Esophagus muscularis mucosa (tissue), 4 donors: ENCODE measurements at regions not wholly inside any gene's neighbourhood (a gene's known extent, or its start where the extent isn't known, plus 50 kb on each side); places are given as distances from the start of the nearest gene placed in this dataset.

Experiments used
- EP300 ChIP-seq: sonication (generic); formaldehyde crosslinking; IDR thresholded peaks from one replicate; pipeline ENCODE4 v1.6.1; 2017; ENCODE audit warnings: antibody characterized with exemption
- POLR2A ChIP-seq: fragments of 450-650 bp; IDR thresholded peaks from one replicate; pipeline ENCODE4 v1.6.1; 2017; ENCODE audit warnings: antibody characterized with exemption, moderate library complexity, mild to moderate bottlenecking, low read depth
- POLR2AphosphoS5 ChIP-seq, 2 donors: sonication (generic); formaldehyde crosslinking; IDR thresholded peaks; one replicate each; pipeline ENCODE4 v1.6.1; 2017; ENCODE audit warnings: antibody characterized with exemption in 2 of 2
- TF ChIP-seq, protein P1 (sequence below), 3 experiments: fragments of 200-600 bp in 2 of 3; fragments of 450-650 bp in 1 of 3; sonication (generic) in 2 of 3; IDR thresholded peaks; one replicate each; pipeline ENCODE4 v1.5.1; 2017 to 2019; ENCODE audit warnings: antibody characterized with exemption in 3 of 3, mild to moderate bottlenecking in 2 of 3, moderate library complexity in 1 of 3

DNA sequence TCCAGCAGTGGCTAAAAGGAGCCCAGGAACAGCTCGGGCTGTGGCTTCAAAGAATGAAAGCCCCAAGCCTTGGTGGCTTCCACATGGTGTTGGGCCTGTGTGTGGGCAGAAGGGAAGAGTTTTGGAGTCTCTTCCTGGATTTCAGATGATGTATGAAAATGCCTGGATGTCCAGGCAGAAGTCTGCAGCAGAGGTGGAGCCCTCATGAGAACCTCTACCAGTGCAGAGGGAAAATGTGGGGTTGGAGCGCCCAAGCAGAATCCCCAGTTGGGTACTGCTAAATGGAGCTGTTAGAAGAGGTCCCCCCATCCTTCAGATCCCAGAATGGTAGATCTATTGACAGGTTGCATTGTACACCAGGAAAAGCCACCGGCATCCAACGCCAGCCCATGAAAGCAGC, 412.1 kb downstream of the TDRD15 start:
- no peak for TF ChIP-seq POLR2A
- TF ChIP-seq EP300, result no peak
- no peak for TF ChIP-seq POLR2AphosphoS5 (IDR thresholded peaks at IDR 0.05)
- TF ChIP-seq, protein P1, sequence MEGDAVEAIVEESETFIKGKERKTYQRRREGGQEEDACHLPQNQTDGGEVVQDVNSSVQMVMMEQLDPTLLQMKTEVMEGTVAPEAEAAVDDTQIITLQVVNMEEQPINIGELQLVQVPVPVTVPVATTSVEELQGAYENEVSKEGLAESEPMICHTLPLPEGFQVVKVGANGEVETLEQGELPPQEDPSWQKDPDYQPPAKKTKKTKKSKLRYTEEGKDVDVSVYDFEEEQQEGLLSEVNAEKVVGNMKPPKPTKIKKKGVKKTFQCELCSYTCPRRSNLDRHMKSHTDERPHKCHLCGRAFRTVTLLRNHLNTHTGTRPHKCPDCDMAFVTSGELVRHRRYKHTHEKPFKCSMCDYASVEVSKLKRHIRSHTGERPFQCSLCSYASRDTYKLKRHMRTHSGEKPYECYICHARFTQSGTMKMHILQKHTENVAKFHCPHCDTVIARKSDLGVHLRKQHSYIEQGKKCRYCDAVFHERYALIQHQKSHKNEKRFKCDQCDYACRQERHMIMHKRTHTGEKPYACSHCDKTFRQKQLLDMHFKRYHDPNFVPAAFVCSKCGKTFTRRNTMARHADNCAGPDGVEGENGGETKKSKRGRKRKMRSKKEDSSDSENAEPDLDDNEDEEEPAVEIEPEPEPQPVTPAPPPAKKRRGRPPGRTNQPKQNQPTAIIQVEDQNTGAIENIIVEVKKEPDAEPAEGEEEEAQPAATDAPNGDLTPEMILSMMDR (IDR thresholded peaks at IDR 0.05), result no peak
